Naive thymus-derived CD4-positive, alpha-beta T cell (primary cell): ENCODE measurements at regions not wholly inside any gene's neighbourhood (a gene's known extent, or its start where the extent isn't known, plus 50 kb on each side); places are given as distances from the start of the nearest gene placed in this dataset.

Experiments
- ATAC-seq: fragments of 150-1000 bp; cut with Tn5 transposase; 2 replicates; pipeline ENCODE4 v1.10.0; 2021; ENCODE audit warnings: mild to moderate bottlenecking, moderate library complexity
- CTCF ChIA-PET: fragments of 350-600 bp; sonication (Branson Sonifier 250); formaldehyde crosslinking; loops from one replicate; lab custom pipeline; 2021; ENCODE audit warnings: antibody characterized with exemption; lab: Charles Lee
- POLR2A ChIA-PET: fragments of 350-600 bp; sonication (Branson Sonifier 250); formaldehyde crosslinking; loops from one replicate; lab custom pipeline; 2021; ENCODE audit warnings: antibody characterized with exemption, inconsistent platforms; lab: Charles Lee
- DNase-seq, 9 donors: peaks; one replicate each; pipeline versions ENCODE4 v3.0.0 to v3.0.0-alpha.2; 2020 to 2022; ENCODE audit warnings: mixed read lengths in 1 of 9
- H3K27ac ChIP-seq: one replicate; pipeline ENCODE4 v1.7.0; 2013; ENCODE audit warnings: mild to moderate bottlenecking, low read depth, low read length, moderate library complexity
- H3K27me3 ChIP-seq, 2 donors: one replicate each; pipeline ENCODE4 v1.7.0; 2013; ENCODE audit warnings: low read length in 2 of 2, mild to moderate bottlenecking in 2 of 2, moderate library complexity in 2 of 2; ENCODE audit not compliant: control insufficient read depth in 2 of 2, insufficient read depth in 2 of 2
- H3K36me3 ChIP-seq, 3 experiments: 1 replicate in 2 of 3; 2 replicates in 1 of 3; pipeline ENCODE4 v1.7.0; 2013; ENCODE audit warnings: low read length in 3 of 3, mild to moderate bottlenecking in 3 of 3, moderate library complexity in 1 of 3; ENCODE audit not compliant: insufficient read depth in 3 of 3, control insufficient read depth in 2 of 3
- H3K4me1 ChIP-seq, 2 donors: one replicate each; pipeline ENCODE4 v1.7.0; 2013; ENCODE audit warnings: low read length in 2 of 2, mild to moderate bottlenecking in 2 of 2, moderate library complexity in 1 of 2; ENCODE audit not compliant: control insufficient read depth in 2 of 2, insufficient read depth in 2 of 2
- H3K4me3 ChIP-seq: 2 replicates; pipeline ENCODE4 v1.7.0; 2013; ENCODE audit warnings: mild to moderate bottlenecking, low read length
- H3K9me3 ChIP-seq, 3 experiments: 1 replicate in 2 of 3; 2 replicates in 1 of 3; pipeline ENCODE4 v1.7.0; 2013; ENCODE audit warnings: low read length in 3 of 3; ENCODE audit not compliant: control insufficient read depth in 2 of 3
- H3K27ac Mint-ChIP-seq, 9 donors: one replicate each; pipeline ENCODE4 v1.8.0; 2020 to 2022; ENCODE audit warnings: mixed read lengths in 9 of 9, mild to moderate bottlenecking in 8 of 9, moderate library complexity in 5 of 9, inconsistent platforms in 2 of 9
- H3K27me3 Mint-ChIP-seq, 5 donors: one replicate each; pipeline ENCODE4 v1.8.0; 2021 to 2022; ENCODE audit warnings: mixed read lengths in 5 of 5, mild to moderate bottlenecking in 1 of 5
- H3K36me3 Mint-ChIP-seq, 5 donors: one replicate each; pipeline ENCODE4 v1.8.0; 2020 to 2022; ENCODE audit warnings: mixed read lengths in 5 of 5, mild to moderate bottlenecking in 3 of 5, inconsistent platforms in 1 of 5
- H3K4me1 Mint-ChIP-seq, 7 donors: one replicate each; pipeline ENCODE4 v1.8.0; 2020 to 2022; ENCODE audit warnings: mixed read lengths in 7 of 7, mild to moderate bottlenecking in 3 of 7, inconsistent platforms in 1 of 7
- H3K4me3 Mint-ChIP-seq, 10 donors: one replicate each; pipeline ENCODE4 v1.8.0; 2020 to 2022; ENCODE audit warnings: mild to moderate bottlenecking in 10 of 10, mixed read lengths in 10 of 10, moderate library complexity in 6 of 10, inconsistent platforms in 2 of 10
- H3K9me3 Mint-ChIP-seq, 11 donors: one replicate each; pipeline ENCODE4 v1.8.0; 2020 to 2022; ENCODE audit warnings: mixed read lengths in 11 of 11, mild to moderate bottlenecking in 4 of 11, inconsistent platforms in 1 of 11, moderate library complexity in 1 of 11
- intact Hi-C, 2 donors: fragments of 100-400 bp; cut with micrococcal nuclease; formaldehyde crosslinking; loops; one replicate each; pipeline ENCODE4 v1.15.1; 2023

GRCh38 chr5:106171132-106171531 lies 1499.6 kb downstream of the EFNA5 start:
- Mint-ChIP-seq H3K9me3 (peaks cover 0 to 29% (median 4%) of the 10 kb centered on the region in 11 donors), H3K4me3 (no peak overlapping the region), H3K27ac (no peak overlapping the region), H3K4me1 (no peaks in the 10 kb centered on the region), H3K36me3 (no peaks in the 10 kb centered on the region), H3K27me3 (no peaks in the 10 kb centered on the region)
- Histone ChIP-seq H3K36me3 (no peaks in the 10 kb centered on the region), H3K9me3 (no peaks in the 10 kb centered on the region), H3K27ac (no peak overlapping the region), H3K27me3 (no peaks in the 10 kb centered on the region), H3K4me1 (no peaks in the 10 kb centered on the region), H3K4me3 (no peak overlapping the region)
- DNase-seq (no peak), ATAC-seq (no peak)
- intact Hi-C loops = no loop called here
- ChIA-PET POLR2A (no interaction called here), CTCF (no interaction called here)

GRCh38 chr5:106167766-106168165 lies 1503.0 kb downstream of the EFNA5 start:
- ATAC-seq (no peak), DNase-seq (no peak)
- no peaks in the 10 kb centered on the region for H3K27me3 ChIP-seq
- Mint-ChIP-seq H3K36me3 (no peaks in the 10 kb centered on the region), H3K4me3 (no peak overlapping the region), H3K4me1 (no peaks in the 10 kb centered on the region), H3K27ac (no peak overlapping the region), H3K9me3 (peaks cover 0 to 16% (median 2%) of the 10 kb centered on the region in 11 donors), H3K27me3 (no peaks in the 10 kb centered on the region)
- H3K4me1 ChIP-seq = no peaks in the 10 kb centered on the region
- intact Hi-C loops = no loop called here
- ChIA-PET CTCF (no interaction called here), POLR2A (no interaction called here)
- no peaks in the 10 kb centered on the region for H3K9me3 ChIP-seq
- no peaks in the 10 kb centered on the region for H3K36me3 ChIP-seq
- H3K4me3 ChIP-seq = no peak overlapping the region
- H3K27ac ChIP-seq = no peak overlapping the region

GRCh38 chr5:106163233-106163632 lies 1507.5 kb downstream of the EFNA5 start:
- ATAC-seq (no peak), DNase-seq (no peak)
- H3K27me3 ChIP-seq = no peaks in the 10 kb centered on the region
- no peak overlapping the region for H3K4me3 ChIP-seq
- no peak overlapping the region for H3K27ac Mint-ChIP-seq
- H3K27me3 Mint-ChIP-seq = no peaks in the 10 kb centered on the region
- H3K9me3 ChIP-seq = no peaks in the 10 kb centered on the region
- H3K4me1 Mint-ChIP-seq = no peaks in the 10 kb centered on the region
- no peaks in the 10 kb centered on the region for H3K4me1 ChIP-seq
- H3K36me3 ChIP-seq = no peaks in the 10 kb centered on the region
- H3K36me3 Mint-ChIP-seq = no peaks in the 10 kb centered on the region
- H3K27ac ChIP-seq = no peak overlapping the region
- ChIA-PET POLR2A (no interaction called here), CTCF (no interaction called here)
- no peak overlapping the region for H3K4me3 Mint-ChIP-seq
- intact Hi-C loops = no loop called here
- peaks cover 0 to 19% (median 4%) of the 10 kb centered on the region in 11 donors for H3K9me3 Mint-ChIP-seq

- no peak overlapping the region for H3K27ac Mint-ChIP-seq
- Histone ChIP-seq H3K9me3 (no peaks in the 10 kb centered on the region), H3K36me3 (no peaks in the 10 kb centered on the region), H3K4me1 (no peaks in the 10 kb centered on the region), H3K27ac (no peak overlapping the region), H3K27me3 (no peaks in the 10 kb centered on the region), H3K4me3 (no peak overlapping the region)
- H3K9me3 Mint-ChIP-seq = peaks cover 0 to 14% (median 5%) of the 10 kb centered on the region in 11 donors
- POLR2A ChIA-PET = no interaction called here
- H3K4me1 Mint-ChIP-seq = no peaks in the 10 kb centered on the region
- H3K27me3 Mint-ChIP-seq = no peaks in the 10 kb centered on the region
- peaks cover 0 to 3% (median 0%) of the 10 kb centered on the region in 5 donors for H3K36me3 Mint-ChIP-seq
- CTCF ChIA-PET = no interaction called here
- DNase-seq = no peak
- H3K4me3 Mint-ChIP-seq = no peak overlapping the region
- intact Hi-C loops = no loop called here
- no peak for ATAC-seq
These were observed 1511.1 kb downstream of the EFNA5 start for GRCh38 chr5:106159616-106160015.

- no peaks in the 10 kb centered on the region for H3K4me1 Mint-ChIP-seq
- Histone ChIP-seq H3K4me3 (no peak overlapping the region), H3K9me3 (no peaks in the 10 kb centered on the region), H3K4me1 (no peaks in the 10 kb centered on the region), H3K27ac (no peak overlapping the region), H3K36me3 (no peaks in the 10 kb centered on the region), H3K27me3 (no peaks in the 10 kb centered on the region)
- CTCF ChIA-PET = no interaction called here
- H3K9me3 Mint-ChIP-seq = peaks cover 0 to 15% (median 3%) of the 10 kb centered on the region in 11 donors
- no peaks in the 10 kb centered on the region for H3K27me3 Mint-ChIP-seq
- no peak for ATAC-seq
- no peak overlapping the region for H3K27ac Mint-ChIP-seq
- peaks cover 0 to 3% (median 0%) of the 10 kb centered on the region in 5 donors for H3K36me3 Mint-ChIP-seq
- no peak overlapping the region for H3K4me3 Mint-ChIP-seq
- DNase-seq = no peak
- intact Hi-C loops = no loop called here
- POLR2A ChIA-PET = no interaction called here
These were observed 1516.4 kb downstream of the EFNA5 start for GRCh38 chr5:106154280-106154716.

GRCh38 chr5:106152569-106152968 lies 1518.2 kb downstream of the EFNA5 start:
- Mint-ChIP-seq H3K9me3 (peaks cover 0 to 14% (median 3%) of the 10 kb centered on the region in 11 donors), H3K27ac (no peak overlapping the region)

GRCh38 chr5:106142116-106142515 lies 1528.6 kb downstream of the EFNA5 start:
- no peak overlapping the region for H3K4me3 Mint-ChIP-seq
- POLR2A ChIA-PET = no interaction called here
- ATAC-seq (no peak), DNase-seq (no peak)
- no peaks in the 10 kb centered on the region for H3K4me1 Mint-ChIP-seq
- intact Hi-C loops = no loop called here
- H3K4me3 ChIP-seq = no peak overlapping the region
- H3K27ac Mint-ChIP-seq = no peak overlapping the region
- H3K9me3 Mint-ChIP-seq = peaks cover 0 to 14% (median 4%) of the 10 kb centered on the region in 11 donors
- H3K27ac ChIP-seq = no peak overlapping the region
- H3K36me3 ChIP-seq = no peaks in the 10 kb centered on the region
- CTCF ChIA-PET = no interaction called here
- H3K36me3 Mint-ChIP-seq = no peaks in the 10 kb centered on the region
- H3K27me3 Mint-ChIP-seq = no peaks in the 10 kb centered on the region
- H3K27me3 ChIP-seq = no peaks in the 10 kb centered on the region
- H3K9me3 ChIP-seq = no peaks in the 10 kb centered on the region
- no peaks in the 10 kb centered on the region for H3K4me1 ChIP-seq

More at GRCh38 chr5:106152569-106152968, 1518.2 kb downstream of the EFNA5 start:
- Histone ChIP-seq H3K27ac (no peak overlapping the region), H3K36me3 (no peaks in the 10 kb centered on the region), H3K27me3 (no peaks in the 10 kb centered on the region), H3K4me3 (no peak overlapping the region), H3K4me1 (no peaks in the 10 kb centered on the region), H3K9me3 (no peaks in the 10 kb centered on the region)
- DNase-seq (no peak), ATAC-seq (no peak)
- H3K36me3 Mint-ChIP-seq = peaks cover 0 to 3% (median 0%) of the 10 kb centered on the region in 5 donors
- intact Hi-C loops = no loop called here
- H3K4me3 Mint-ChIP-seq = no peak overlapping the region
- H3K4me1 Mint-ChIP-seq = no peaks in the 10 kb centered on the region
- ChIA-PET POLR2A (no interaction called here), CTCF (no interaction called here)
- H3K27me3 Mint-ChIP-seq = no peaks in the 10 kb centered on the region
